Loucy (cell line): ENCODE measurements at regions not wholly inside any gene's neighbourhood (a gene's known extent, or its start where the extent isn't known, plus 50 kb on each side); places are given as distances from the start of the nearest gene placed in this dataset.

ENCODE experiments used
- EZH2phosphoT487 ChIP-seq: fragments of 200-600 bp; IDR thresholded peaks from 2 replicates; pipeline ENCODE4 v1.6.1; 2018; ENCODE audit warnings: antibody characterized with exemption, mild to moderate bottlenecking, moderate library complexity, borderline replicate concordance
- TF ChIP-seq, protein P1 (sequence below): fragments of 200-600 bp; sonication (generic); conservative IDR thresholded peaks from 2 replicates; pipeline ENCODE4 v1.5.1; 2014; ENCODE audit warnings: mild to moderate bottlenecking, antibody characterized with exemption, low read length

- TF ChIP-seq, protein P1, sequence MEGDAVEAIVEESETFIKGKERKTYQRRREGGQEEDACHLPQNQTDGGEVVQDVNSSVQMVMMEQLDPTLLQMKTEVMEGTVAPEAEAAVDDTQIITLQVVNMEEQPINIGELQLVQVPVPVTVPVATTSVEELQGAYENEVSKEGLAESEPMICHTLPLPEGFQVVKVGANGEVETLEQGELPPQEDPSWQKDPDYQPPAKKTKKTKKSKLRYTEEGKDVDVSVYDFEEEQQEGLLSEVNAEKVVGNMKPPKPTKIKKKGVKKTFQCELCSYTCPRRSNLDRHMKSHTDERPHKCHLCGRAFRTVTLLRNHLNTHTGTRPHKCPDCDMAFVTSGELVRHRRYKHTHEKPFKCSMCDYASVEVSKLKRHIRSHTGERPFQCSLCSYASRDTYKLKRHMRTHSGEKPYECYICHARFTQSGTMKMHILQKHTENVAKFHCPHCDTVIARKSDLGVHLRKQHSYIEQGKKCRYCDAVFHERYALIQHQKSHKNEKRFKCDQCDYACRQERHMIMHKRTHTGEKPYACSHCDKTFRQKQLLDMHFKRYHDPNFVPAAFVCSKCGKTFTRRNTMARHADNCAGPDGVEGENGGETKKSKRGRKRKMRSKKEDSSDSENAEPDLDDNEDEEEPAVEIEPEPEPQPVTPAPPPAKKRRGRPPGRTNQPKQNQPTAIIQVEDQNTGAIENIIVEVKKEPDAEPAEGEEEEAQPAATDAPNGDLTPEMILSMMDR = no peak
- TF ChIP-seq EZH2phosphoT487 = no peak
These were observed 428.1 kb downstream of the EFNA5 start for GRCh38 chr5:107242411-107243219.
